Memory B cell (primary cell): ENCODE measurements at regions not wholly inside any gene's neighbourhood (a gene's known extent, or its start where the extent isn't known, plus 50 kb on each side); places are given as distances from the start of the nearest gene placed in this dataset.
"Not testable (repeated sequence)": the region's sequence is repeated elsewhere in the genome, so short reads cannot be mapped to it uniquely, and the experiment has no call there.

Experiments
- ATAC-seq: fragments of 150-1000 bp; cut with Tn5 transposase; 2 replicates; pipeline ENCODE4 v1.10.0; 2021; ENCODE audit warnings: low read depth, mild to moderate bottlenecking, moderate library complexity
- DNase-seq, 2 donors: peaks; one replicate each; pipeline ENCODE4 v3.0.0; 2022; ENCODE audit warnings: low spot score in 2 of 2
- H3K27ac Mint-ChIP-seq: one replicate; pipeline ENCODE4 v1.8.0; 2022; ENCODE audit warnings: mild to moderate bottlenecking, moderate library complexity, mixed read lengths
- H3K27me3 Mint-ChIP-seq: one replicate; pipeline ENCODE4 v1.8.0; 2022; ENCODE audit warnings: mixed read lengths
- H3K36me3 Mint-ChIP-seq: one replicate; pipeline ENCODE4 v1.8.0; 2022; ENCODE audit warnings: mild to moderate bottlenecking, mixed read lengths
- H3K4me1 Mint-ChIP-seq: one replicate; pipeline ENCODE4 v1.8.0; 2022; ENCODE audit warnings: mixed read lengths
- H3K4me3 Mint-ChIP-seq: one replicate; pipeline ENCODE4 v1.8.0; 2022; ENCODE audit warnings: mild to moderate bottlenecking, moderate library complexity, mixed read lengths
- H3K9me3 Mint-ChIP-seq: one replicate; pipeline ENCODE4 v1.8.0; 2022; ENCODE audit warnings: mixed read lengths

- no peaks in the 10 kb centered on the region for H3K4me1 Mint-ChIP-seq
These were observed 2407.1 kb downstream of the ARAP2 start for GRCh38 chr4:33837043-33837838.

GRCh38 chr4:33841120-33841519 lies 2403.2 kb downstream of the ARAP2 start:
- no peaks in the 10 kb centered on the region for H3K27me3 Mint-ChIP-seq
- H3K27ac Mint-ChIP-seq, result no peak overlapping the region
- H3K4me3 Mint-ChIP-seq, result no peak overlapping the region
- peaks cover 3% of the 10 kb centered on the region for H3K9me3 Mint-ChIP-seq
- H3K36me3 Mint-ChIP-seq, result no peaks in the 10 kb centered on the region
- ATAC-seq, result no peak
- no peaks in the 10 kb centered on the region for H3K4me1 Mint-ChIP-seq
- no peak for DNase-seq

More at GRCh38 chr4:33837043-33837838, 2407.1 kb downstream of the ARAP2 start:
- DNase-seq (no peak), ATAC-seq (no peak)
- H3K27ac Mint-ChIP-seq, result no peak overlapping the region
- peaks cover 3% of the 10 kb centered on the region for H3K9me3 Mint-ChIP-seq
- no peaks in the 10 kb centered on the region for H3K36me3 Mint-ChIP-seq
- no peaks in the 10 kb centered on the region for H3K27me3 Mint-ChIP-seq
- H3K4me3 Mint-ChIP-seq, result no peak overlapping the region

DNA sequence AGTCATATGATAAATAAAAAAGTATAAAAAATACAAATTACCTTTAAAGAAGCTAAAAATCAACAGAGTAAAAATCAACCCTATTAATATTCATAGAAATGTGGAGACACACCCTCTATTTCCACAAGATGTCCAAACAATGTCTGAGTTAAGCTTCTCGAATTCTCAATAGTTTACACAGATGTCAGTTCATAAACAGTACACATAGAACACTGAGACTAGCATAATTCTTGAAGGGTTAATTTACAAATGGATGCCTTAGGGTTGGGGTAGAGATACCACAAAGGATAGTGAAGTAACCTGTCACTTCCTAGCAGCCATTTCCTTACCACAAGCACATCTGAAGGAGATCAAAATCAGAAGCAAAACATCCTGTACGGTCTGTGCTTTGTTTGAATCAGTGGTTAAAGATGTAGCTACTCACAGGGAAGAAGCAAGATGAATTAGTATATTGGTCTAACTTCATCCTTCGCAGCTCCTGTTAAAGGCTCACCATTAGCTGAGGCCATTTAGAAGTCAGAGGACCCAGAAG lies 2393.9 kb downstream of the ARAP2 start:
- Mint-ChIP-seq H3K27ac (no peak overlapping the region), H3K27me3 (no peaks in the 10 kb centered on the region), H3K4me1 (no peaks in the 10 kb centered on the region), H3K9me3 (peaks cover 3% of the 10 kb centered on the region), H3K4me3 (no peak overlapping the region), H3K36me3 (no peaks in the 10 kb centered on the region)
- no peak for DNase-seq
- ATAC-seq, result no peak

- ATAC-seq, H3K4me3 Mint-ChIP-seq, H3K9me3 Mint-ChIP-seq, H3K36me3 Mint-ChIP-seq, H3K4me1 Mint-ChIP-seq, H3K27me3 Mint-ChIP-seq, DNase-seq, H3K27ac Mint-ChIP-seq: not testable (repeated sequence)
These were observed 2390.6 kb downstream of the ARAP2 start for GRCh38 chr4:33853670-33854069.

- ATAC-seq (no peak), DNase-seq (no peak)
- peaks cover 10% of the 10 kb centered on the region for H3K9me3 Mint-ChIP-seq
- H3K4me3 Mint-ChIP-seq, result no peak overlapping the region
- H3K27ac Mint-ChIP-seq, result no peak overlapping the region
- no peaks in the 10 kb centered on the region for H3K36me3 Mint-ChIP-seq
- no peaks in the 10 kb centered on the region for H3K4me1 Mint-ChIP-seq
- H3K27me3 Mint-ChIP-seq, result no peaks in the 10 kb centered on the region
These were observed 2379.9 kb downstream of the ARAP2 start for GRCh38 chr4:33864290-33864859.

- Mint-ChIP-seq H3K4me1 (no peaks in the 10 kb centered on the region), H3K27me3 (no peaks in the 10 kb centered on the region), H3K9me3 (peaks cover 12% of the 10 kb centered on the region), H3K4me3 (no peak overlapping the region), H3K36me3 (no peaks in the 10 kb centered on the region), H3K27ac (no peak overlapping the region)
- DNase-seq (no peak), ATAC-seq (no peak)
These were observed 2370.5 kb downstream of the ARAP2 start for GRCh38 chr4:33873791-33874190.

GRCh38 chr4:33878710-33879109 lies 2365.6 kb downstream of the ARAP2 start:
- Mint-ChIP-seq H3K27ac (no peak overlapping the region), H3K4me1 (no peaks in the 10 kb centered on the region), H3K27me3 (no peaks in the 10 kb centered on the region), H3K4me3 (no peak overlapping the region), H3K36me3 (no peaks in the 10 kb centered on the region), H3K9me3 (peaks cover 4% of the 10 kb centered on the region)
- ATAC-seq (no peak), DNase-seq (no peak)

DNA sequence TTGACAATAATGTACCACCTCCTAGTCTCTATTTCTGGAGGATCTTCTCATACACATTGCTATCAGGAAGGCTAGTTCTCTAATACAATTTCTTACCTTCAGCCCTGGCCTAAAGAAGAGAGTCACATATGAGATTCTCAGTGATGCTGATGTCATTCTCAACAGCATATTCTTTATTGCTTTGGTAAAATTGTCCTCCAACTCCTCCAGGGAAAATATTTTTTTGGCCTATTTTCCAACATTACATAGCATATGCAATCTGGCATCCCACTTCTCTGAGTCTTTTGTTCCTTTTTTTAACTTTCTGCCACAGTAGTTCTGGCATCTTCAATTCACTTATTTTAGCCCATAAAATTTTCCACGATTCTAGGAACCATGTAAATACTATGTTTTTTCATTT lies 2363.1 kb downstream of the ARAP2 start:
- DNase-seq, result no peak
- H3K4me1 Mint-ChIP-seq, result no peaks in the 10 kb centered on the region
- H3K36me3 Mint-ChIP-seq, result no peaks in the 10 kb centered on the region
- H3K9me3 Mint-ChIP-seq, result no peaks in the 10 kb centered on the region
- H3K4me3 Mint-ChIP-seq, result no peak overlapping the region
- no peaks in the 10 kb centered on the region for H3K27me3 Mint-ChIP-seq
- H3K27ac Mint-ChIP-seq, result no peak overlapping the region
- no peak for ATAC-seq

GRCh38 chr4:33882246-33882990 lies 2361.9 kb downstream of the ARAP2 start:
- H3K27ac Mint-ChIP-seq, result no peak overlapping the region
- no peak for ATAC-seq
- no peak for DNase-seq
- no peaks in the 10 kb centered on the region for H3K4me1 Mint-ChIP-seq
- no peaks in the 10 kb centered on the region for H3K27me3 Mint-ChIP-seq
- peaks cover 1% of the 10 kb centered on the region for H3K9me3 Mint-ChIP-seq
- H3K4me3 Mint-ChIP-seq, result no peak overlapping the region
- H3K36me3 Mint-ChIP-seq, result no peaks in the 10 kb centered on the region

DNA sequence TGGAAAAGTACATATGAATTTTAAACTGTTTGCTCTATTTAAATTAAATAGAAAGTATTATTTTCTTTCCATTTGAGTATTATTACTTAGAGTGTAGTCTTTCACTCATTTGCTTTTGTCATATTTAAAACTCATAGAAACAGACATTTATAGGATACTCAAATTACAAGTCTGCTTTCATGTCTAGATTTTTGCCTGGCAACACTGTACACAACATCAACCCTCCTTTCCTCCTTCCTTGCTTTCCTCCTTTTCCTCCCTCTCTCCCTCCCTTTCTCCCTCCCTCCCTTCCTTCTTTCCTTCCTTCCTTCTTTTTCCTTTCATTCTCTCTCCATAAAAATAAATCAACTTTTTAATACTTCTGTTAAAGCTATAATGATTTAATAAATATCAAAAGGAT lies 2361.2 kb downstream of the ARAP2 start:
- no peak for DNase-seq
- no peak for ATAC-seq
- H3K4me1 Mint-ChIP-seq, result no peaks in the 10 kb centered on the region
- no peak overlapping the region for H3K4me3 Mint-ChIP-seq
- no peak overlapping the region for H3K27ac Mint-ChIP-seq
- H3K9me3 Mint-ChIP-seq, result peaks cover 1% of the 10 kb centered on the region
- no peaks in the 10 kb centered on the region for H3K27me3 Mint-ChIP-seq
- H3K36me3 Mint-ChIP-seq, result no peaks in the 10 kb centered on the region

- no peaks in the 10 kb centered on the region for H3K27me3 Mint-ChIP-seq
- H3K36me3 Mint-ChIP-seq, result no peaks in the 10 kb centered on the region
- H3K4me3 Mint-ChIP-seq, result no peak overlapping the region
- H3K4me1 Mint-ChIP-seq, result no peaks in the 10 kb centered on the region
- ATAC-seq, result no peak
- no peak overlapping the region for H3K27ac Mint-ChIP-seq
- no peak for DNase-seq
- H3K9me3 Mint-ChIP-seq, result peaks cover 4% of the 10 kb centered on the region
These were observed 2358.0 kb downstream of the ARAP2 start for GRCh38 chr4:33886356-33886755.

GRCh38 chr4:33890841-33891240 lies 2353.5 kb downstream of the ARAP2 start:
- ATAC-seq (no peak), DNase-seq (no peak)
- H3K4me1 Mint-ChIP-seq, result no peaks in the 10 kb centered on the region
- no peaks in the 10 kb centered on the region for H3K27me3 Mint-ChIP-seq
- peaks cover 4% of the 10 kb centered on the region for H3K9me3 Mint-ChIP-seq
- no peaks in the 10 kb centered on the region for H3K36me3 Mint-ChIP-seq
- no peak overlapping the region for H3K27ac Mint-ChIP-seq
- no peak overlapping the region for H3K4me3 Mint-ChIP-seq

- Mint-ChIP-seq H3K27ac (no peak overlapping the region), H3K27me3 (no peaks in the 10 kb centered on the region), H3K9me3 (peaks cover 1% of the 10 kb centered on the region), H3K4me3 (no peak overlapping the region), H3K36me3 (no peaks in the 10 kb centered on the region), H3K4me1 (no peaks in the 10 kb centered on the region)
- ATAC-seq (no peak), DNase-seq (no peak)
These were observed 2332.4 kb downstream of the ARAP2 start for GRCh38 chr4:33911959-33912358.

- Mint-ChIP-seq H3K4me3 (no peak overlapping the region), H3K9me3 (peaks cover 3% of the 10 kb centered on the region), H3K4me1 (no peaks in the 10 kb centered on the region), H3K36me3 (no peaks in the 10 kb centered on the region), H3K27me3 (no peaks in the 10 kb centered on the region), H3K27ac (no peak overlapping the region)
- DNase-seq, result no peak
- ATAC-seq, result no peak
These were observed 2329.9 kb downstream of the ARAP2 start for GRCh38 chr4:33914386-33914785.
